ENCODE measurements at regions not wholly inside any gene's neighbourhood (a gene's known extent, or its start where the extent isn't known, plus 50 kb on each side); places are given as distances from the start of the nearest gene placed in this dataset.

- TF ChIP-seq, protein P1, sequence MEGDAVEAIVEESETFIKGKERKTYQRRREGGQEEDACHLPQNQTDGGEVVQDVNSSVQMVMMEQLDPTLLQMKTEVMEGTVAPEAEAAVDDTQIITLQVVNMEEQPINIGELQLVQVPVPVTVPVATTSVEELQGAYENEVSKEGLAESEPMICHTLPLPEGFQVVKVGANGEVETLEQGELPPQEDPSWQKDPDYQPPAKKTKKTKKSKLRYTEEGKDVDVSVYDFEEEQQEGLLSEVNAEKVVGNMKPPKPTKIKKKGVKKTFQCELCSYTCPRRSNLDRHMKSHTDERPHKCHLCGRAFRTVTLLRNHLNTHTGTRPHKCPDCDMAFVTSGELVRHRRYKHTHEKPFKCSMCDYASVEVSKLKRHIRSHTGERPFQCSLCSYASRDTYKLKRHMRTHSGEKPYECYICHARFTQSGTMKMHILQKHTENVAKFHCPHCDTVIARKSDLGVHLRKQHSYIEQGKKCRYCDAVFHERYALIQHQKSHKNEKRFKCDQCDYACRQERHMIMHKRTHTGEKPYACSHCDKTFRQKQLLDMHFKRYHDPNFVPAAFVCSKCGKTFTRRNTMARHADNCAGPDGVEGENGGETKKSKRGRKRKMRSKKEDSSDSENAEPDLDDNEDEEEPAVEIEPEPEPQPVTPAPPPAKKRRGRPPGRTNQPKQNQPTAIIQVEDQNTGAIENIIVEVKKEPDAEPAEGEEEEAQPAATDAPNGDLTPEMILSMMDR (IDR thresholded peaks at IDR 0.05), result no peak
- no peak for TF ChIP-seq POLR2A (IDR thresholded peaks at IDR 0.05)
Observed at GRCh38 chr2:103387888-103388287, 626.1 kb downstream of the TMEM182 start.

Measured in testis (tissue), 2 donors.